ENCODE measurements at regions not wholly inside any gene's neighbourhood (a gene's known extent, or its start where the extent isn't known, plus 50 kb on each side); places are given as distances from the start of the nearest gene placed in this dataset.

DNA sequence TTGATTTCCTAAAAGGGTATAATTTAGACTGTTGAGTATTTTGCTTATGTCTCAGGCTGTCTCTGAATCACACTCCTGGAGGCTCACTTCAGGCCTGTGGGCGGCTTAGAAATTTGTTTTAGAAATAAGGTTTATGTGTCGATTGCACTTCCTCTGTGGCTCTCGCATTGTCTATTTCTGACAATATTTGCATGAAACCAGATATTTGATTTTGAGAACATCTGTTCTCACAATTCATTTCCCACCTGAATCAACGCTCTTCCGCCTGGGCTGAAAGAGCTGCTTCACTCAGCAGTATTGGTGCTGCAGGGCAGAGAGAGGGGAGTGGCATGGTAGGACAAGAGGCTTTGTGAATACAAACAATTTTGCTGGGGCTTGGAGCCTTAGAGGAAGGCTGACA, 262.0 kb downstream of the ADRA2A start:
- DNase-seq (ENCODE audit: low read depth in 3 of 3, low spot score in 1 of 3), result no peak

DNA sequence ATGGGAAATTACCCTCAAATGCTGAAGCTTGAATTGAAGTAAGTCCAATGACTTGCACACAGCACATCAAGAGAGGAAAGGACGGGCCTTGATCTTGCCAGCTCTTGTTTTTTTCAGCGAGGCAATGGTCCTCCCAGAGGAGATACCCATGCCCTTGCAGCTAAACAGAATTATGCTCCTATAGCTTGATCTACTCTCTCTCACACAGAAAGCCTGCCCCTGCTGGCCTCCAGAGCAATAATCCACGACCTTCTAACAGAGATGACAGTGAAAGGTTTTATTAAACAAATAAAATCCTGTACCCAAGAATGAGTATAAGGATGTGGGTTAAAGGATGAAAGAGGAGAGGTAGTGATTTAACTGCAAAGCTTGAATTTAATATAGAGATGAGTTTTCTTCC, 268.0 kb downstream of the ADRA2A start:
- no peak for DNase-seq (ENCODE audit: low read depth in 3 of 3, low spot score in 1 of 3)

DNA sequence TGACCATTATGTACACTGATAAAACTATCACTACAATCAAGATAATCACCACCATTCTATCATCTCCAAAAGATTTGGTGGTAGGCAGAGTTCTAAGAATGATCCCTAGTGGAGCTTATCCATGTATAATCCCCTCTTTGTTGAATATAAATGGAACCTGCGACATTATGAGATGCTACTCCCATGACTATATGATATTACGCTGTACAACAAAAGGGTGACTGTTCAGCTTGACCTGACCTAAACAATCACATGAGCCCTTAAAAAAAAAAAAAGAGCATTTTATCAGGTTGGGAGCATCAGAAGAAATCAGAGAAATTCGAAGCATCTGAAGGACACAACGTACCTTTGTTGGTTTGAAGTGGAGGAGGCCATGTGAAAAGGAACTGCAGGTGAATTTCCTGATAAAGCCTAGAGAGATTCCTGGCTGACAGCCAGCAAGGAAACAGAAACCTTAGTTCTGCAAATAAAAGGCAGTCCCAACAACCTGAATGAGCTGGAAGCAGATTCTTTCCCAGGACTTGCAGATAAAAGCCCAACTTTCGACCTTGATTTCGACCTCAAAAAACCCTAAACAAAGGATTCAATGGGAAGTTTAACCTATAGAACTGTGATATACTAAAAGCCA, 270.7 kb downstream of the ADRA2A start:
- DNase-seq (ENCODE audit: low read depth in 3 of 3, low spot score in 1 of 3), result no peak

DNA sequence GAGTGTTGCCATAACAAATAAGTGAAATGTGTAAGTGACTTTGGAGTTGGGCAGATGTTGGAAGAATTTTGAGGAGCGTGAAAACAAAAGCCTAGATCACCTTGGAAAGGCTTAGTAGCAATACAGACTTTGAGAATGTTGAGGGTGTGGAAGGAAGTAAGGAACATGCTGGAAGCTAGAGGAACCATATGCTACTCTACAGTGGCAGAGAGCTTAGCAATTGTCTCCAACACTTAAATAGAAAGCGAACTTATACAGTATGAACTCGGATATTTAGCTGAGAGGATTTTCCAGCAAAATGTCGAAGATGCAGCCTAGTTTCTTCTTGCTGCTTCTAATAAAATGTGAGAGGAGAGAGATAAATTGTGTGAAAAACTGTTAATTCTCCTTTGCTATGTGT, 271.2 kb downstream of the ADRA2A start:
- DNase-seq (ENCODE audit: low read depth in 3 of 3, low spot score in 1 of 3), result no peak

DNA sequence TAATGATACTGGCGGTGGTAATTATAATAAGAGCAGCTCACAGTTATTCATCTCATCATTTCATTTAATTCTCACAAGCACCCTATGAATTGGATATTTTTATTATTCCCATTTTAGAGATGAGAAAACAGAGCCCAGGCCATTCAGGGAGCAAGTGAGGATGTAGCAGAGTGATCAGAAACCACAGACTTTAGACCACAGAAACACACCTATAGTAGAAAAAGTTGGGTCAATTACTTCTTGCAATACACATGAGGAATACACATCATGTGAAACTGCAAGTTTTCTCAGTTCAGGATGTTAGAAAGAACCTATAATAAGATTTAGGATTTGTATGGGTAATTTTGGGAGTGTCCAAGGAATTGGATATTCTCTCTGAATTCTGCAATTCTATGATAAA, 278.0 kb downstream of the ADRA2A start:
- no peak for DNase-seq (ENCODE audit: low read depth in 3 of 3, low spot score in 1 of 3)

DNA sequence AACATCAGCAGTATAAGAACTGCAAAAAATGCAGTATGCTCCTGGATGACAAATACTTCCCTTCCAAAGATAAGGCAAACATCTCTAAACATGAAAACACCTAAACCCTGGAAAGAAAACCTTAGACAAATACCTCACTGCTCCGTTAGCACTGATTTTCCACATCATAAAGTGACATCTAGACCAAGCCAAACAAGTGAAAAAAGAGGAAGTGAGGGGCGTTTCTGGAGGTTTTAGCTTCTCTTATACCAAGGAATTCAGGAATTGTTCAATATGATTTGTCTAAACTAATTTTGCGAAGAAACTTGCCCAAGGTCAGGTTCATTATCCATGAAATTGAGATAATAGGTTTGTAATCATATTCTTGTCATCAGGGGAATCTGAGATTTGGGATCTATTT, 279.7 kb downstream of the ADRA2A start:
- DNase-seq (ENCODE audit: low read depth in 3 of 3, low spot score in 1 of 3), result no peak

DNA sequence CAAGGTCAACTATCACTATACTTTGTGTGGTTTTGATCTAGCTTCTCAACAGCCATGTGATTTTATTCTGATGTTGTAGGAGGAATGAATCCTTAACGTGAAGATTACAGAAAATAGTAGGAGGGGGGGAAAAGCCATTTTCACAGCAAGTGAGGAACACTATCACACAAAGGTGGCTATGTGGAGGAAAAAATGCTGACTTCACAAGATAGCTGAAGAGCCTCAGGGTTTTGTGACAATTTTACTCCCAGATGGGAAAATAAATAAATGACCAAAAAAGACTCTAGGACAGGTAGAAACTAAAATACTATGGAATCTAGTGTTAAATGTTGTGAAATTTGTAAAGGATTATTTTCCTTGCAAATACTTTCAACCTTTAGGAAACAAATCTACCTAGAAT, 281.0 kb downstream of the ADRA2A start:
- DNase-seq (ENCODE audit: low read depth in 3 of 3, low spot score in 1 of 3), result no peak

DNA sequence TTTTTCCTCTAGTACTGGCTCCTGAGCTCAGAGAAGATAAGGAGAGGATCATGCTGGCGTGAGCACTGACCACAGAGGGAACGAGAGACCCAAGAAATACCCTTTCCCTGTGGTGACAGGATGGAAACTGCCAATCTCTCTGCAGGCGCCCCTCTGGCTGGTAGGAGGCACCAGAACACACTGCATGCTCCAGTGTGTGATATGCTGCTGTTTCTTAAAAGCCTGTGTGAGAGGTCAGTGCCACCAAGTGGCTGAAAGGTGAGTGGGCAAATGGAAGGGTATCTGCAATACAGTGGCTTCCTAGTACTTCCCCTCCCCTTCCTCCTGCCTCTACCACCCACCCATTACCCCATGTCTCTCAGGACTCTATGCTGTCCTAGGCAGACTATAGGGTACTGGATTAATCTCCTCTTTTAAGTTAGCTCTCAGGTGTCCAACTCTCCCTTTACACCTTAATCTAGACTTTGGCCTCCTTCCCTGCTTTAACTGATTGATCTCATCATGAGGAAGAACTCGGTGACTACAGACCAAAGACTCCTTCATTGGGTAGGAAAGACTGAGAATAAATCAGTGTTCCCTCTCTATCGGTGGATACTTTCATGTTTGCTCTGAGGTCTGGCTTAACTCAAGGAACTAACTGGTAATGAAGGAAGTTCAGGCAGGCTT, 283.6 kb downstream of the ADRA2A start:
- DNase-seq (ENCODE audit: low read depth in 3 of 3, low spot score in 1 of 3), result no peak

DNA sequence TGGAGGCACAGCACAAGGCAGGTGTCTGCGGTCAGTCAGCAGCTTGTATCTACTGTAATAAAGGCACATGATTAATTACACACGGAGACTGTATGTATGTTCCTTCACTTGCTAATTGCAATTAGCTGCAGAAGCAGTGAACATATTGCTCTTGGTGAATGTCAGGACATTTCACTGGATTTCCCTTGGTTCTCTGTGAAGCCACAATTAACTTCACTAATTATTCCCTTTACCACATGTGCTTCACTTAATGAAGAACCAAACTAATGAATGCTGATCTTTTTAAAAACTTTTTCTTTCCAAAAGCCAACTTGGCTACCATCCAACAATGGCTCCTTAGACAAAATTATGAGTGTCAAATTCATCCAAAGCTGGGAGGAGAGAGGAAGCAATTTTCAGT, 290.7 kb downstream of the ADRA2A start:
- no peak for DNase-seq (ENCODE audit: low read depth in 3 of 3, low spot score in 1 of 3)

DNA sequence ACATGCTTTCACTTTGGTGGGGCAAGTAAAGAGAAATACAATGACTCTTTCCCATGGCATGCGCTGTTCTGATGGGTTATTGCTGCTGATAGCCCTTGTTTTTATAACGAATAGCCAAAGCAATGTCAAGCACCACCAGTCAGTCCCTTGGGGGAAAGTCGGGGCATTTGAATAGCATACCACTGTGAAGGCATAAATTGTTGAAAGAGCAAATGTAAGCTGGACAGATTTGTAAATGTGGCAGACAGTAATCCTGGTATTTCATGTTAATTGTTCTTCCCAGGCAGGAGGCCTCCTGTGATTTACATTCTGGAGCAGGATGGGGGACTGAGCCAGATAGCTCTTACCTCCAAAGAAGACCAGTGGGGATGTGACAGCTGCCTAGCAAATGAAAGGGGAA, 293.3 kb downstream of the ADRA2A start:
- DNase-seq (ENCODE audit: low read depth in 3 of 3, low spot score in 1 of 3), result no peak

DNA sequence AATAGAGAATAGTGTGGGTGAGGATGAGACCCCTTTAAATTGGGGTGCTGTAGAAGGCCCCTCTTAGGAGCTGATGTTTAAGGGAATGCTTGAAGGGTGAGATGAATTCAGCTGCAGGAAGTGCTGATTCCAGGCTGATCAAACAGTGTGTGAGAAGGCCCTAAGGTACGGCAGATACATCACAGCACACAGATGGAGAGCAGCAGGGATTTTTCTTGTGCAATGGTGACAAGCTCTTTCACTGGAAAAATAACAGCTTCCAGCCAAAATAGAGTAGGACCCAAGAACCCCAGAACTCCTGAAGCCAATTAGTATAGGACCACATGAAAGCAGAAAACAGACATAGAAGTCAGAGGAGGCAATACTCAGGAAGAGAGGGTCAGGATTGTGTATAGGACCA, 296.9 kb downstream of the ADRA2A start:
- DNase-seq (ENCODE audit: low read depth in 3 of 3, low spot score in 1 of 3), result no peak

DNA sequence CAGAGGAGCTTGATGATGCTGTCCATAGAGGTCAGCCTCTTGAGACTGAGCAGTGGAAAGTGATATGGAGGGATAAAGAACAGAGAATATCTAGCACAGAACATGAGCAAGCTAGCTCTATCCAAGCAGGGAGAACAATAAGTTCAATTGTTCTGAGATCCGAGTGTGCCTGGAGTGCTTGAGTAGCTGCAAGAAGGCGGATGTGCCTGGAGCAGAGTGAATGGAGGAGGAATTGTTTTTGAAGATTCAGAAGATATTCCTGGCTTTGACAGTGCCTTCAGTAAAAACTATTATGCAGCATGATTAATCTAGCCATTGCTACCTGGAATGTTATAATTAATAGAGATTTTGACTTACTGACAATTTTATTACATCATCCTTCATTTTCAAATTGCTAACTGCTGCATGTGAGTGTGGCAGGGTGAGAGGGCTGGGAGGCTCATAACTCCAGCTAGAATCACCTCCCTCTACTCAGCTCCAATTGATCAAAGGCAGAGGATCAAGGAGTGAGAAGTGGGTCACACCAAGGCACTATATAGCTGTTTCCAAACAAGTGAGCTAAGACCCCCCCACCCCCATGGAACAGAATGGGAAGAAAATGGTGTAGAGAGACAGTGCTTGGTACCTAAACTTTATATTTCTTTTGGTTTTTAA, 302.8 kb downstream of the ADRA2A start:
- DNase-seq (ENCODE audit: low read depth in 3 of 3, low spot score in 1 of 3), result no peak

DNA sequence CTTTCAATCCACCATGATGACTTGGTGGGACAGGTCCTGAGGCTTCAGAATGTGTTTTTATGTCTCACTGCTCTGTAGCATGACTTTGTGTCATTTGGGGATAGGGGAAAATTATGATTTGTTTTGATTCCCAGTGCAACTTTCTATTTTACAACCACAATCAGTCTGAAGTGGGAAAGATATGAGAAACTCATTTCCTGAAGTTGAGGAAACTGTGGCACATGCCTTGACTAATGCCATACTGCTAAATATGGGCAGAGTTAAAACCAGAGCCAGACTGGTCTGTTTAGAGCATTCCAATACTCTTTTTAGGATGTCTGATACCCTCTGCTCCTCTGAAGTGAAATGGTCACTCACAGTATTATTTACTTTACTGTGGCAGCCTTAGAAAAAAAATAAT, 307.7 kb downstream of the ADRA2A start:
- DNase-seq (ENCODE audit: low read depth in 3 of 3, low spot score in 1 of 3), result no peak

DNA sequence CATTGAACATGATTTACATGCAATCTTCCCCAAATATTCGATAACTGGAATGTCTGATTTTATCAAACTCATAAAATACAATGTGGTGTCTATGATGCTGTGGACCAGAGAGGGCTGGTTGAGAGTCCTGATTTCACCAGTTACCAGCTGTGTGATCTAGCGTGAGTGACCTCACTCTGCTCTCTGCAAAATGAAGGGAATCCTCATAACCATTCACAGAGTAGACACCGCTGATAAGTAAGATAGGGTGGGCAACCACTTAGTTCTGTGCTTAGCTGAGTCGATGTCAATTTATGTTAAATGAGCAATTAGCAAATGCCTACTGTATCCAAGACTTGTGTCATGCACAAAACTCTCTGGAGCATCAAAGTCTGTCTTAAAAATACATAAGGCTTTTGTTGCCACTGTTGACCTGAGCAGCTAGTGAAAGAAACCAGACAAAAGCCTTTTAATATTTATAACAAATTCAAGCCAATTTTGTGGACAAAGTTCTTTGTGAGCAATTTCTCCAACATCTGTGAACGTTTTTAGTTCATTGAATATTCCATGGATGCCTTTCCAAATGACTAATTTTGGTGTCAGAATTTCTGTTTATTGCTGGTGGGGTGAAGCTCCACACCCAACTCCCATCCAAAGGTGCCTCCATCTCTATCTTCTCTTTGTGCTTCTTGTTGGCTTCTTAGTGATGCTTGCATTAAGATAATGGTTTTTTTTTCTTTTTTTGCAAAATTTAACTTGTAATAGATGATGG, 314.2 kb downstream of the ADRA2A start:
- DNase-seq (ENCODE audit: low read depth in 3 of 3, low spot score in 1 of 3), result no peak

DNA sequence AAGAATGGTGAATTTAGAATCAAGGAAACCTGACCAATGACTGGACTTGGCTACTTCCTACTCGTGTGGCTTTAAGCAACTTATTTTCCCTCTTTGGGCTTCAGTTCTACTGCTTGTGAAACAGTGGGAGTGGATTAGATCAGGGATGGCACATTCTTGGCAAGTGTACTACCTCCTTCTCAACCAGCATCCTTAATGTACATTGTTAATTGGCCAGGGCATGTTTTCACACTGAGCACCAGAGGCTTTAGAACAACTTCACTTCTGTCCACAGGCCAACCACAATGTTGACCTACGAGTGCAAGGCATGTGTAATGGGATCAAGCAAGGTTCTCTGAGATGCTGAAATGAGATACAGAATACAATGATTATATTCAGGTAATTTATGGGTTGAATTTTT, 315.3 kb downstream of the ADRA2A start:
- DNase-seq (ENCODE audit: low read depth in 3 of 3, low spot score in 1 of 3), result no peak

DNA sequence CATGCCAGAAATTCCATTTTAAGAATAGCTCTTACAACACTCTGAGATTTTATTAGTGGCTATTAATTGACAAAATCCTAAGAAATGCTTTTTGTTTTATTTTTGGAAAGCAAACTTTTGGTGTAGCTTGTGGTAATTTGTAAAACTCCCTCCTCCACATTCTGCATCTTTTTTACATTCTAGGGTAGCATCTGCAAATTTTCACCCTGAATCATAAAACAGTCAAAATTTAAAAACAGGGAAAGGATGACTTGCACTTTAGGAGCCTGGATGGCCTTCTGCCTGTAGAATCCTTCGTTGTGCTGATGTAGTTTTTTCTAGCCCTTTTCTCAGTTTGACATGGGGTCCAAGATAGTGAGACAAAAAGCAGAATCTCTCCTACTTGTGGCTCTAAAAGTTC, 316.1 kb downstream of the ADRA2A start:
- no peak for DNase-seq (ENCODE audit: low read depth in 3 of 3, low spot score in 1 of 3)

DNA sequence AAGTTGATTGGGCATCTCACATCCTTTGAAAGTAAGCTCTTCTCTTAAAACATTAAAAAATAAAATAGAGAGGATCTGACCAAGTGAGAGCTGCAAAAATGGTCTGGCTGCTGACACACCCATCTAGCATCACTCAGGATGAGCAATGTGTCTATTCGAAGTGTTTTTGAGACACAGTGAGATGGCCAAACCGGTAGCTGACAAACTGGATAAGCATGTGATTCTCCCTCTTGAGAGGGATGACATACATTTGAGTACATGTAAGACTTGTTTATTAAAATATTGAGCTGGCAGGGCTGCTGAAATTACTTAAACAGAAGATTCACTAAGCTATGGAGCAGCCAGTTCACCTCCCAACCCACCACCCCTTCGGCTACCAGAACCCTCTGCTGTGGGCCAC, 333.9 kb downstream of the ADRA2A start:
- DNase-seq (ENCODE audit: low read depth in 3 of 3, low spot score in 1 of 3), result no peak

DNA sequence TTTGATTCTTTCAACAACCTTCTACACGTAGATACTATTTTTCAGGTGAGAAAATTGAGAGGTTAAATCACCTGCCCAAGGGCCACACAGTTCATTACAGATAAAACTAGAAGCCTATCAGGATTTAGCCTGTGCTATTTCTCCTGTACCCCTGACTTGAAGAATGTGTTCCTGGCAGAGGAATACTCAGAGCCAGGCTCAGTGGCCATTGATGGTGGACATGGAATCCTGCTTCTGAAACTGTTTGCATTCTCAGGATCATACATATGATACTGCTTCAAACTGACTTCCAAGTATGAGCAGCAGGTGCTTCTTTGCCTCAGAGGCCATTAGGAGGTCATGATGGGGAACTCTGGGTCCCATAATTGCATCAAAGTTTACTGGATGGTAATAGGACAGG, 348.6 kb downstream of the ADRA2A start:
- no peak for DNase-seq (ENCODE audit: low read depth in 3 of 3, low spot score in 1 of 3)

DNA sequence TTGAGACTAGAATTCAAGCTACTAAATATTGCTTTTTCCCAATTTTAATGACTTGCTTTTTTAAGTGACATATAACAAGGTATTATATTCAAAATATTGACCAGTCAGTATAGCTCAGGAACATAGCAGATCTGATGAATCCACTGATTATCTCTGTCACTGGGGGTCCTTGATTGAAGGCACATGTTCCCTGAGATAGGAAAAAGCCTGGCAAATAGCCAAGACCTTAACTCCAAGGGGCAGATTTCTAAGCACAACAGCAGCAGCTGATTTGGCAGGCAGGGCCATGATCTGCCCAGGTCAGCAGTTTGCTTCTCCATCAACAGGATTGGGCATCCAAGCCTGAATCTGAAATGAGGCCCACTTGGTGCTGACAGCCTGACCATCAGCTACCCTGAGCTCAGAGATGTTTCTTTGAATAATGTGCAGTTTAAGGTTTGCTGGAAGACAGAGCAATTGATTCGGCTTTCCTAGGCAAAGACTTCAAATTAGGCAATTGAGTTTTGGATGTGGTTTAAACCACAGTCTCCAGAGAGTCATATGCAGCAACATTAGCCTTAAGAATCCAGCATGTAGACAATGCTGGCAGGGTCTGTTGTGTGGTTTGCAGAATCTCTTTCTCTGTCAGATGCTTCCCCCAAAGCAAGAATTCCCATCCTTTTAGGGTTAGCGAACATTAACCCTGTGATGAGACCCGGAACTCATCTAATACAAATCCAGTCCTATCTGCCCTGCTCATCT, 352.6 kb downstream of the ADRA2A start:
- DNase-seq (ENCODE audit: low read depth in 3 of 3, low spot score in 1 of 3), result no peak

DNA sequence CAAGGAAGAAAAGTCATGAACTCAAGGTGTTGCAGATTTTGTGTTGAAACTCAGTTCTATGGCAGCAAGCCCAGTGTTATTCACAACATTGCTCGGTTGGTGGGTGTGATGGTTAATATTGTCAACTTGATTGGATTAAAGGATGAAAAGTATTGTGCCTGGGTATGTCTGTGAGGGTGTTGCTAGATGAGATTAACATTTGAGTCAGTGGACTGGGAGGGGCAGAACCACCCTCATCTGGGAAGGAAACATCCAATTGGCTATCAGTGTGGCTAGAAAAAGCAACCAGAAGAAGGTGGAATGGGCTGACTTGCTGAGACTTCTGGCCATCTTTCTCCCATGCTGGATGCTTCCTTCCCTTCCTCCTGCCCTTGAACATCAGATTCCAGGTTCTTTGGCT, 353.2 kb downstream of the ADRA2A start:
- no peak for DNase-seq (ENCODE audit: low read depth in 3 of 3, low spot score in 1 of 3)

DNA sequence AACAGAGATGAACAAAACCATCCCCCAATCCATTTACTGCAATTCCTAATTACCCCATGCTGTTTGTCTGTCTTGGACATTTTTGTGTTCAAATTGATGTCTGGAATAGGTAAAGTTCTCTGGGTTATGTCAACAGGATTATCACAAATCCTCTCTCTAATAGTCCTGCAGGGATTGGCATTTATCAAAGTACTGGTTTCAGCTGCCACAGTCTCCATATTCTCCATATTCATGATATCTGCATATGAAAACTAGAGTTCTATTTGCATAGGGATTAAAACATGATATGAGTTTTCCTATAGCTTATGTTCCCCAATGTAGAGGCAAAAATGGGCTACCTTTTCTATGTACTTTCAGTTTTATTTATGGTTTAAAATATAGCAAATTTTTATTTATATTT, 355.8 kb downstream of the ADRA2A start:
- no peak for DNase-seq (ENCODE audit: low read depth in 3 of 3, low spot score in 1 of 3)

Measured in stimulated activated CD4-positive, alpha-beta T cell treated with anti-CD3 and anti-CD28 coated beads, TNF-alpha, amount 100 ng/mL, for 1 hour (primary cell).